ENCODE measurements at regions not wholly inside any gene's neighbourhood (a gene's known extent, or its start where the extent isn't known, plus 50 kb on each side); places are given as distances from the start of the nearest gene placed in this dataset.

- TF ChIP-seq ZNF282 (CRISPR knock-in tag; IDR thresholded peaks at IDR 0.05), result no peak
- no peak for TF ChIP-seq HMG20A (CRISPR knock-in tag; conservative IDR thresholded peaks at IDR 0.05)
- TF ChIP-seq MEF2D (tag; conservative IDR thresholded peaks at IDR 0.05; ENCODE audit: low read depth), result no peak
- no peak for TF ChIP-seq PATZ1 (CRISPR knock-in tag; IDR thresholded peaks at IDR 0.05; ENCODE audit: borderline replicate concordance)
- TF ChIP-seq SP2 (IDR thresholded peaks at IDR 0.05; ENCODE audit: extremely low read depth, low read depth, low read length, poor library complexity, severe bottlenecking), result no peak
- TF ChIP-seq MTA2 (IDR thresholded peaks at IDR 0.05; ENCODE audit: low read depth), result no peak
- no peak for TF ChIP-seq ARID2 (IDR thresholded peaks at IDR 0.05)
- TF ChIP-seq RNF219 (CRISPR knock-in tag; IDR thresholded peaks at IDR 0.05), result no peak
- TF ChIP-seq CEBPG (CRISPR knock-in tag; IDR thresholded peaks at IDR 0.05), result no peak
- TF ChIP-seq CEBPG (tag; conservative IDR thresholded peaks at IDR 0.05 in 1 of 2, IDR thresholded peaks at IDR 0.05 in 1 of 2), result no peak
These were observed 326.8 kb upstream of the IRX1 start for GRCh38 chr5:3268760-3269330.
